CMK (cell line): ENCODE measurements at regions not wholly inside any gene's neighbourhood (a gene's known extent, or its start where the extent isn't known, plus 50 kb on each side); places are given as distances from the start of the nearest gene placed in this dataset.

Experiments used
- DNase-seq: peaks from one replicate; pipeline ENCODE4 v3.0.0-alpha.2; 2010; ENCODE audit warnings: low read depth

DNA sequence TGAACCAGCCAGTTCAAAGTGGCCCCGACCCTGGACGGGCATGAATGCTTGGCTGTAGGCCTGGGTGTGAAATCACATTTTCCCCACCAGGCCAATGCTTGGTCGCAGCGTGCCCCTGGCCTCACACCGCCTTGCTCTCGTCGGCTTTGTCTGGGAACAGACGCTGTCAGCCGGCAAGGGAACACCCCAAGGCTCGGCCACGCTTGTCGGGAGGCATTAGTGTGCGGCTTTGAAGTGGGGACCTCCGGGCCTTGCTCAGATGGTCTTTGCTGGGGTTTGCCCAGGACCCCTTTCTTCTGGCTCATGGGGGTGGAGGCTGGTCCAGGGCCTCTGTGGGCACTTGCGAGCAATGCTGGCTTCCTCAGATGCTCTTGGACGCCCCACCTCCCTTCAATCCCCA is 79.1 kb downstream of the INHBB start:
- DNase-seq: no peak

DNA sequence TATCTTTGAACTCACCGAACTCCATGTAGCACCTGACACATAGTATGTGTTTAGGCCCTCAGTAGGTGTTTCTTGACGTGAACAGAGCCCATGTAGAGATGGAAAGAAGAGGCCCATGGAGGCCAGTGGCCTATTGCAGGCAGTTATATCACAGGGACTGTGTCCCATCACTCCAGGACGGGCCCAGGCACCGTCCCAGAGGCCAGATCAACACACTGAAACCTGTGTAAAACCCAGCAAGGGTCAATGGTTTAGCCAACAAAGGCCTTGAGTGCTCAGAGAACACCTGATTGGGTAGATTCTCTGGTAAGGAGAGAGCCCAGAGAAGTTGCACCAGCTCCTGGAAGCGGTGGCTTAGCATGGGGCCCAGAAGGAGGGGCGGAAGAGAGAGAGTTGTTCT is 82.8 kb downstream of the INHBB start:
- no peak for DNase-seq

DNA sequence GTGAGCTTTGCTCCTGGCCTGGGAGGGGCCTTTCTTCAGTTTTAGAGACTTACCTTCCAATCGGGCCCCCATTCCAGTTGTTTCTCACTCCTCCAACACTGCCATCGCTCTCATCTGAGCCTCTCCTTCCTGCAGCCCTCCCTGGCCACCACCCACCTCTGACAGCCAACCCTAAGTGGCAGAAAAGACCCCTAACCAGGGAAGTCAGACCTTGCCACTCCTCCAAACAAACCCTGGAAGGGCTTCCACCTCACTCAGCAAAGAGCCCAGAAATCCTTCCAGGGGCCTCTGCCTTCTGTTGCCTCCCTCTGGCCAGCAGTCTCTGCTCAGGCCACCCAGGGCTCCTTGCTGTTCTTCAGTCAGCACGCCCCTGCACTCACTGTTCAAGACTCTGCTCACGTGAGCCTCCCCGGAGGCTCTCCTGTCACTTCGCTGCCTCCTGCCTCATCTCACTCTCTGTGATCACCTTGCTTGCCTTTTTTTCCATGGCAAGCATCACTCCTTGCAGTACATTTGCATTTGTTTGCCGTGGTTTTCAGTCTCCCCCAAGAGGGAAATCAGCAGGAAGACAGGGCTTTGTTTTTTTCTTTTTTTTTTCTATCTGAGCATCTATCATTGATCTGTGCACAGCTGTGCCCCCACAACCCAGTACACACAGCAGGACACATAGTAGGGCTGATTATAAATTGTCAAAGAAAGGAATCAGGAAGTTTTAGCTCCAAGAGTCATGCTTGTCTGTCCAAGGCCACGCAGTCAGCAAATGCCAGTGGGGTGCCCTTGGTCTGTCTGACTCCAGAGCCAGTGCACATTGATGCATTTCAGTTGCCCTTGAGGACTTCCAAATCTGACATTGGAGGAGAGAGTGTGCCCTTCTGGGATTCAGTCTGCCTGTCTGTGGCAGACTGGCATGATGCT is 83.9 kb downstream of the INHBB start:
- DNase-seq: no peak

DNA sequence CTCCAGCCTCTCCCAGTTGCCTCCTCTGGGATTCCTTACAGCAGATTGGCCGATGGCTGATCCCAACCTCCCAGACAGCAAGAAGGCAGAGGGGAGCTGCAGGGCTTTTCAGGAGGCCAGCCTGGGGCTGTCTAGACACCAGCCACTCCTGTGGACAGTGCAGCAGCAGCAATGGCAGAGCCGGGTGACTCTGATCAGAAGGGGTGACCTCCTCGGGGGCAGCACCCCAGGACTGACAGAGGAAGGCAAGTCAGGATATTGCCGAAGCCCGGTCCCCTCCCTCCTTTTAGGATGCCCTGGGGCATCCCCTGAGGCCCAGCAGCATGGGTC is 84.5 kb downstream of the INHBB start:
- no peak for DNase-seq

DNA sequence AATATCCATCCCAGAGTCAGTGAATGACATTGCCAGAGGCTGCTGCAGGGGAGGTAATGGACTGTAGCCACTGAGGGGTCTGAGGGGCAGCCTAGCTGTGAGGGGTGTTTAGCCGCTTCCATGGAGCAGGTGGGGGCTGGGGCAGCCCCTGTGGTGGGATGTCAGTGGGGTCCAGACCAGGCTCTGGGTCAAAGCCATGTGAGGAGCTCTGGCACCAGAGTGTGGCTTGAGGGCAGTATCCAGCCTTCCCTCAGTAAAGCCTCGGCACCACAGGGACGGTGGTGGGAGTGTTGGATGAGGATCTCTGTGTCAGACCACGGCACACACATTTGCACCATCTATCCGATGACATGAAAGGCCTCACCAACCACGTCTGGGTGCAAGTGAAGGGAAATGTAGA is 85.0 kb downstream of the INHBB start:
- DNase-seq: no peak

DNA sequence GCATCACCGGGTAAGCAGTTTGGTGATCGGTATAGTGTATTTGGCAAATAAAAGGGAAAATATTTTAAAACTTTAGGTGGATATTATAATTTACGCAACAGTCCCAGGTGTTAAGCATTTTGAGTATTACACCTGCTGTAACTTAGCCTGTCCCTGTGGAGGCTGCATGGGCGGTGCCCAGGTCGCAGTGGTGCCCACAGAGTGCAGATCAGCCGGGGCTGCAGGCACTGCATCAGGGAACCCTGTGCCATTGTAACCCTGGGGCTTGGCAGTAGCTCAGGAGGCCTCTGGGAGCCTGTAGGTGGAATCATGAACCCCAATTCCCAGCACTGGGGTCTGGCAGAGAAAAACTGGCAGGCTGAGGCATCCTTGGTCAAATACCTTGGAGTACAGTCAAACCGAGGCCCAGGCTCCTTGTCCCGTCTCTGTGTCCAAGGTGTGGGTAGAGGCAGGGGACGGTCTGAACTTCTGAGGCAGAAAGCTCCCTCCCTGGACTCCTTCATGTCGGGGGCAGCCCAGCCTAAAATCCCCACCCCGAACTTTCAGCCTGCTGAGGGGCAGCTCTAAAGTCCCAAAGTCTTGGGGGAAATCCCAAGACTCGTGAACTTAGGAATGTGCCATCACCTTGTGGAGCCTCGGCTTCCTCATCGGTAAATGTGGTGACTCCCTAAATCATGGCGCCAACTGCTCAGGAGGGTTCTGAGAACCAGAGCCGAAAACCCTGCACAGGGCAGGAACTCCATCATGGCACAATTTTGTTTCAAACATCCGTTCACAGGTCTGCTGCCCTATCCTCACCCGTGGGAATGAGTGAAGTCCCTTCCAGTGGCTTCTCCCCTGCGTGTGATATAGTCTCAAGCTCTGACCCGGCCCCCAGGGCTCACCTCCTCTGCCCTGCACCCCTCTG is 85.7 kb downstream of the INHBB start:
- DNase-seq: no peak

DNA sequence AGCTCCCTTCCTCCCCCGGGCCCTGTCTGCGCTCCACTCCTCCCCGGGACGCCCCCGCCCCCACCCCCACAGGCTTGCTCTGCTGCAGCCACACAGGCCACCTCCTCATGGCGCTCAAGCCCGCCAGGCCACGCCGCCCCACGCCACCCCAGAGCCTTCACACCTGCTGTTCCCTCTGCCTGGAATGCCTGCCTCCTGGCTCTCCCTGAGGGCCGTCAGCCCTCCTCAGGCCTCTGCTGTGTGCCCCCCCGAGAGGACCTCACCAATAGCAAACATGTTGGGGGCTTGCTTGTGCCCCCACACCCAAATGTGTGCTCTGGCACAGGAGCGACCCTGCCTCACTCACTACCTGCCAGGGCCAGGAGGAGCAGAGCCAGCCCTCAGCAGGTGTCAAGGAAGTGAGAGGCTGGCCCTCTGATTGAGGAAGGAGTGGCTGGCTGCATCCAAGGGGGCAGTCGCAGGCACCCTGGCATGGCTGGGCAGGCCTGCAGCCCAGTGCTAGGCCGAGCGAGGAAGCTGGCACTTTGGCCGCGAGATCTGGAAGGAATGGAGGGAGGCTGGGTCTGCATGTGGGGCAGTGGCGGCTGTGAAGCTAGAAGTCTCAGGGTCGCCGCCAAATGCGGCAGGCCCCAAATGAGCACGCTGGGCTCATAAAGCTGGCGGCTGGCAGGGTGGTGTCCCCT is 86.5 kb downstream of the INHBB start:
- DNase-seq: no peak

DNA sequence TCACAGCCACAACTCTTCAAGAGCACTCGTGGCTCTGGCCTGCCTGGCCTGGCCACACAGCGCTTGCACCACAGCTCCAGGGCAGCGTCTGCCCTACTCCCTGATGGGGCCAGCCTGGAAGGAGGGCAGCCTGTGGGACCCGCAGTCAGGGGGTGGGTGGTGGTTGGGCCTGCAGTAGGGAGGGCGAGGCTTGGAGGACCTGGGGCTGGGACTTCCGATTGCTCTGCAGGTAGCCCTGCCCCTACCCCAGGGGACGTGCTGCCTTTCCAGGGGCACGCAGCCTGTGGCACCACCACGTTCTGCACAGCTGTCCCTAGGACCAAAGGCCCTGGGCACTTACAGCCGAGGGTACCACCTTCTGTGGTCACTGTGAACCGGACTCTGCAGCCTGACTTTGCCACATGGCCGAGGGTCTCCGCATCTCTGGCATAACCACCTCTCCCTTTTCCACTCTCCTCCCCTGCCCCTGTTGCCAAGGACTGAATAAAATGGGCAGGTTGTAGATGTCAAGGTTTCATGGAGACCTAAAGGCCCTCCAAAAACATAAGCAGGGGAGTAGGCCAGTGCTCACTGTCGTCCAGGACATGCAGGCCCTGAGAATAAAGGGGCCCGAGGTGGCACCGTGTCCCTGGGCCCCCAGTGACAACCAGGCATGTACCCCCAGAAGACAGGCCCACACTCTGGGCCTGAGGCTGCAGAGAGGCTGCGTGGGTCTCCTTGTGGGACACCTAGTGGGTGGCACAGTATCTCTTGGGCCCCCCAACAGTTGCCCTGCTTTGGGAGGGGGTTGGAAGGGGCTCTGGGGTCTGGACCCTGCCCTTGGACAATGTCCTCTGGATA is 87.3 kb downstream of the INHBB start:
- DNase-seq: no peak

DNA sequence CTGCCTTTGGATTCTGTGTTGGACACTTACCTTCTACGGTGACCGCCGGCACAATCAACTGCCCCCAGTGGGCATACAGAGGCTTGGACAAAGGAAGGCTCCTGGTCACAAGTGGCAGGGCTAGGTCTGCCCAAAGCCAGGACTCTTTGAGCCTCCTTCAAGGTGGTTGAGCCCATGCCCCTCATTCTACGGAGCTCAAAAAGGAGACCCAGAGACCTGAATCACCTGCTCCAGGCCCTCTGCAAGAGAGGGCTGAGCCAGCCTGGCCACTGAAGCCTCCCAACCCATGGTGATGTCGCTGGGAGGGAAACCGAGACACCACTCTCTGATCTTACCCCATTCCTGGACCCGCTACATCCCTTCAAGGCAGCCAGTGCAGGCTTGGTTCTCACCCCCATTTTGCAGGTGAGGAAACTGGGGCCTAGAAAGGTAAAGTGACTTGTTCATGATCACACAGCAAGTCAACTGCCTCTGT is 87.9 kb downstream of the INHBB start:
- no peak for DNase-seq

DNA sequence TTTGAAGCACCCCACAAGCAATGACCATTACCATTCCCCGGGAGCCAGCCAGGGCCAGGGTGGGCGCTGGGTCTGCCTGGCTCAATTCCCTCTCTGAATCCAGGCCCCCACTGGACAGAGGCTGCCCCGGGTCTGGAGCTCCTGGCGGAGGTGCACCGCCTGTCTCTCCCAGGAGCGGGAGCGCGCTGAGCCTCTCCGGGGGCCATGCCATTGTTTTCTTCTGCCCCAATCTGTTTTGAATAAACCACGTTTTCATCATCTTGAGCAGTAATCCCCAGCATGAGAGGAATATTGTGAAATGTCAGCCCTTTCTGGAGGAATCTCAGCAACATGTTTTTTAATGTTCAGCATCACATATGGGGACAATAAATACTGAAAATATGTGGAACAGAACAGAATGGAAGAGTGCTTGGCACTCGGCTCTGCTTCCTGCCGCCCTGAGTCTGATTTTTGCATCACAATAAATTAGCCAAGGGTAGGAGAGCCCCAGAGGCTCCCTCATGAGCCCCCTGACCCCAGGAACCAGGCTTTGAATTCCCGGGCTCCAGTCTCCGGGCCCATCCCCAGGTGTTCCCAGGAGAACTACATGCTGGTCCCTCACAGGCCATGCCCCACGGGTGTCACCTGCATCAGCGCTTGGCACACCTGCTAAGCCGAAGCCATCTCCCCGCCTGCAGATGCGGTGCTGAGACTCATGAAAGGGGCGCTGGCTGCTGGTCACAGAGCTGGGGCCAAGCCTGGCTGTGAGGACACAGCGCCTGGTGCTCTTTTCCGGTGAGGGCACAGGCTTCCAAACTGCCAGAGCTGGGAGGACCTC is 88.8 kb downstream of the INHBB start:
- DNase-seq: no peak

DNA sequence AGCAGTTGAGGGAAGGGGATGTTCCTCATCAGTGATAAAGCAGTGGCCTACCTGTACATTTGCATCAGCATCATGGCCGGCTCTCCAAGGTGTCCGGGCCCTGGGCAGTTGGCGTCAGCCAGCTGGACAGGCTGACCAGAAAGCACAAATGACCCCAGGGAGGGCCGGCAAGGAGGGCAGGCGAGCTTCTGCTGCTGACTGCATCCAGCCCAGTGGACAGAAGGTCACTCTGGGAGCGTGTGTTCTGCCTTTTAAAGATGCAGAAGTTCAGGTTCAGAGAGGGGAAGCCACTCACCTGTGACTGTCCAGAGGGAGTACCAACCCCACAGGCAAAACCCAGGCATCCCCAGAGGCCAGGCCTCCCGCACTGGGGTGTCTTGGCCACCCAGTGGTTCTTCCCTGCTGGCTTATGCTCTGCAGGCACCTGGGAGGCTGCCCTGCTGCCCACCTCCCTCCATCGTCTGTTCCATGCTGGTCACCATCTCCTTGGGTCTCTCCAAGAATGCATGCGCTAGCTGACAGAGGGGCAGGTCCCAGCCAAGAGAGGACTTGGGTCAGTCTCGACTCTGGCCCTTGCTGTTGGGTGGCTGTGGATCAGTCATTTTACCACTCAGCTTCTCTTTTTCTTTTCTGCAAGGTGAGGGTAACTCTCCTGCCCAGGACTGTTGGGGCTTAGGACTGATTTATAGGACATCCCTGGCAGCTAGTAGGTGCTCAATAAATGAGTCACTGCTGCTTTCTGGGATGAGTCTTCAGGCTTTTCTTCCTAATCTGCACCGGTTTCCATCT is 89.9 kb downstream of the INHBB start:
- no peak for DNase-seq

DNA sequence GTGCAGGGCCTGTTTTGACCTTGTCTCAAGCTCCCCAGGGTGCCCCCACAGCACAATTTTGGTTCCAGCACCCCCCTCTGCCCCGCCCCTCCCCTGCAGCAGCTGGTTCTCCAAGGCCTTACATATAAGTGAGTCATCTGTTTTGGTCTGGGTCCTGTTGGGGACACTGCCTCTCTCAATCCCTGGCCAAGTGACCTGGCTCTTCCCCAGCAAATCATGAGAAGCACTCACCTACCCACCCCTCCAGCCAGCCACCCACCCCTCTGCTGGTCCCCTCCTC is 90.5 kb downstream of the INHBB start:
- no peak for DNase-seq

DNA sequence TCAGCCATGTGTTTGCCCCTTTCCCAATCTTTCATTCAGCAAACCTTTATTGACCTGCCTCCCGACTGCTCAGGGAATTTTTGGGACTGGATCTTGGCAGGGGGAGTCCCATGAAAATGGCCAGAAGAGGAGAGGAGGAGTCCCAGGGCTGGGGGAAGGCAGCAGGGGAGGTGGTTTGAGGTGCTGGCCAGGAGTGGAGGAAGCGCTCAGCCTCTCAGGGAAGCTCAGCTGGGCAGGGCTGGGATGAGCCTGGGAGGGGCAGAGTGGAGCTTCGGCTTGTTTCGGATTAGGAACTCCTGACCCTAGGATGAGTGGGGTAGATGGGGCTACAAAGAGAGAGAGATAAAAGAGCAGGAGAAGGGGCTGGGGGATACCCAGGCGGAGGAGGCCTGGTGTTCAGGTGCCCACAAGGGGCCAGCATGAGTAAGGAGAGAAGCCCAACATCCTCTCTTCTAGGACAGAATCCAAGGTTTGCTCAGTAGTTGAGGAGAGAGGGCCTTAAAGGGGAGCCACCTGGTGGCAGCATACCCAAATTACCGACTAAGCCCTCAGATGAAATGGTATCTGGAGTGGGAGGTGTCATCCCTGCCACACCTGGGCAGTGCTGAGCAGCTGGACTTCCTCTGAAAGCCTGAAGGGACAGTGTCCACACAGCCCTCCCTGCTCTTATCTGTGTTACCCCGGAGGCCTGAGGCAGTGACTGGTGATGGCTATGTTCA is 91.1 kb downstream of the INHBB start:
- no peak for DNase-seq

DNA sequence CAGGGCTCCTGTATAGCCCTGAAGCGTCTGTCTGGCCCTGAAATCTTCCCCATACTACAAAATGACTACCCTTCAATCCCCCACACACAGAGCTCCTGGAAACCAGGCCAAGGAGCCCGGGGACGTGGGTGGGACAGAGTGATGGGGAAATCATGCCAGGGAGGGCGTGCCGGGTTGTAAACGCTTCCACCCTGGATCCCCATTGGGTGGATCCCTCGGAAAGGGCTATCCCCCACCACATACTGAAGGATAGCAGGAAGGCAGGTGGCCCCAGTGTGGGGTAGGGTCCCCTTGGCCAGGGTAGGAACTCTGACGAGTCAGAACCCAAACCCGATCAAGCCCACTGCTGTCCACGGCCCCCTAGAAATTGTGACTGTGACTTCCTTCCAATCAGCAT is 91.7 kb downstream of the INHBB start:
- no peak for DNase-seq

DNA sequence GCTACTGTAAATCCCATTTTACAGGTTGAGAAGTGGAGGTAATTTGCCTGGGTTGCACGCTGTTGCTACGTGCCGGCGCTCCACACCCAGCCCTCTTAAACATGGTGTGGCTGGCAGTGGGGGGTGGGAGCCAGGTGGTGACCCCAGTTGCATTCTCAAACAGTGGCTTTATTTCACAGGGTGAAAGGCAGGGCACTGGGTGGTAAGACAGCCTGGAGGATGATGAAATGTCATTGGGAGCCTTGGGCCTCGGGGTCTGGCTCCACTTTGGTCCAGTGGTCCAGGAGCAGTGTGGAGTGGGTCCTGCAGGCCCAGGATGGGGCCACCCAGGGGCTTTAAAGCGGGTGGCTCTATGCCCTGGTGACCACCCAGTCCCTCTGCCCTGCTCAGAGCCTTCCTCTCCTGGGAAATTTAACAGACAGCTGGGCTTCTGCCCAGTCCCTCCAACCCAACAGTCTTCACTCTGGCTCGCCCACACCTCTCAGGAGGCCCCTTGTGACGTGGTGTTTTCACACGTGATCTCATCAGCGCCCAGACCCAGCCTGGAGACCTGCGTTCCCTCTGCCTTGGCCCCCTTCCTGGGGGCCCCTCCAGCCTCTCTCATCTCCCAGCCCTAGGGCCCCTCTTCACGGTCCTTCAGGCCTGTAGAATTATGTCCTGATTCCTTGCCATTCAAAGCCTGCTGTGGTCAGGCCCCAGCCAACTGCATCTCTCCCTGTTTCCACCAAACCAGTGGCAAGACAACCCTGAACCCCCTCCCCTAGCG is 92.5 kb downstream of the INHBB start:
- no peak for DNase-seq

DNA sequence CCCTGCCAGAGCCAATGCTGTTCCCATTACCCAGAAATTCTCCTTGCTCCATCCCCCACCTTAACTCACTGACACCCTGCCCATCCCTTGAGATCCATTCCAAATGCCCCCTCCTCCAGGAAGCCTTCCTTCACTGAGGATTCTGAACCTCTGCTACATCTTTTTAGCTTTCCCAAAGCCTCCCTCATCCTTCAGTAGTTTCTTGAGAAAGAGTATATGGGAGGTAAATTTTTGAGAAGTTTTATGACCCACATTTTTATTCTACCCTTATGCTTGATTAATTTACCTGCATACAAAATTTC is 93.1 kb downstream of the INHBB start:
- DNase-seq: no peak

DNA sequence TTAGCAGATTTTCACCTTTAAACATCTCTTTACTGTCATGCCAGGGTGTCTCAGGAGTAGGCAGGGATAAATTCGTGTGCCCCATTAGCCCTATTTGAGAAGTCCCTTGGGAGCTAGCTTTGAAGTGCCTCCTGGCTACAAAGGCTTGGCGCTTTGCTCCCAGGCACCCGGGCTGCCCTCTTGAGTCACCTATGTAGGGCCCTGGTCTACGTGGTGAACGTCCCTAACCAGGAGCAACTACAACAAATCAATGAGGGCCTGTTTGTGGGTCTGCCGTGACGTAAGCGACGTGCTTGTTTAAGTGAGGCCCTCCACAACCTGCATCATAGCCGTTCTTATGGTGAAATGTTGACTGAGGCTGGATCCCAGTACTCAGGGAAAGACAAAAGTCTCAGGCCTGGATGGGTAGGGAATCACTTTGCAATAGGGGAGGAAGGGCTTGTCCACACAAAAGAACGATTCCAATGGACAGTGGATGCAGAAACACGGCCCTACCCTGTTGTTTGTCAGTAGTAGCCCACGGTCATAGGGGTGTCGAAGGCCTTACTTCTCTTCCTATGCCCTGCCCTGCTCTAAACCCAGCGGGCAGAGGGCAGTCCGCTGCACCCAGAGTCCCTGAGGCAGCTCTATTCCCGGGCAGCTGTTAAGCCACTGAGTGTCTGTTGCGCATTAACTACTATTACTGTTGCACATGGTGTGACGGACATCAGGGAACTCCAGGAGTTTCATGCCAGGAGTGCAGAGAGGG is 93.9 kb downstream of the INHBB start:
- DNase-seq: no peak
